ENCODE measurements at regions not wholly inside any gene's neighbourhood (a gene's known extent, or its start where the extent isn't known, plus 50 kb on each side); places are given as distances from the start of the nearest gene placed in this dataset.

DNA sequence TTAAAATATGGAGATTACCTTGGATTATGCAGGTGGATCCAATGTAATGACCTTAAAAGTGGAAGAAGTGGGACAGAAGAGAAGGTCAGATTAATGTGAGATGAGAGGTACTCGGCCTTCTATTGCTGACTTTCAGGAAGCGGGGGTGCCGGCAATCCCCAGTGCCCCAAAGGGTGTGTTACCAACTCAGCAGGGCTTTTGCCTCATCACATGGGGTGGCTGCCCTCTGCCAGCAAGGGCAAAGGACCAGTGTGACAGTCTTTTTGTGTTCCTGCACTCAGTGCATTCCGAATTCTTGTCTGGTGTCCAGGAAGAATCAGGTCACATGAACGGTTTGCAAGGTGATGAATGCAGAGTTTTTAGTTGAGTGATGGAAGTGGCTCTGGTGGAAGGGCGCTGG is 624.2 kb downstream of the COL12A1 start:
- TF ChIP-seq POLR2A (IDR thresholded peaks at IDR 0.05), result no peak
- no peak for TF ChIP-seq EP300 (IDR thresholded peaks at IDR 0.05; ENCODE audit: low read depth)
- no peak for TF ChIP-seq POLR2AphosphoS5 (IDR thresholded peaks at IDR 0.05)
- TF ChIP-seq CTCF (IDR thresholded peaks at IDR 0.05), result no peak
- intact Hi-C loops (cut with DNase I; ENCODE audit: low total_unique reads) (no loop called here), in situ Hi-C loops (cut with MboI; ENCODE audit: low pct_ligation_motif_present in 1 of 4, low pct_unique_long_range_greater_than_20kb in 1 of 4, low sequenced_read_pairs in 3 of 4) (no loop called here)
- Histone ChIP-seq H3K4me1 (peaks cover 0 to 4% (median 1%) of the 10 kb centered on the region in 4 donors), H3K27ac (no peak overlapping the region), H3K9me3 (no peaks in the 10 kb centered on the region), H3K4me3 (no peak overlapping the region), H3K27me3 (no peaks in the 10 kb centered on the region), H3K36me3 (no peaks in the 10 kb centered on the region)
- no peak for DNase-seq
- 88 to 96% methylated on average over 4 to 6 of the region's 6 CpGs for WGBS, 2 donors (ENCODE audit: low coverage in 1 of 2)

- H3K27me3 ChIP-seq, result no peaks in the 10 kb centered on the region
- H3K9me3 ChIP-seq, result no peaks in the 10 kb centered on the region
- intact Hi-C loops (cut with DNase I; ENCODE audit: low total_unique reads) (no loop called here), in situ Hi-C loops (cut with MboI; ENCODE audit: low pct_ligation_motif_present in 1 of 4, low pct_unique_long_range_greater_than_20kb in 1 of 4, low sequenced_read_pairs in 3 of 4) (no loop called here)
- no peaks in the 10 kb centered on the region for H3K36me3 ChIP-seq
- TF ChIP-seq EP300 (IDR thresholded peaks at IDR 0.05; ENCODE audit: low read depth) (no peak), POLR2A (IDR thresholded peaks at IDR 0.05) (no peak), CTCF (IDR thresholded peaks at IDR 0.05) (no peak), POLR2AphosphoS5 (IDR thresholded peaks at IDR 0.05) (no peak)
- H3K4me3 ChIP-seq, result no peak overlapping the region
- WGBS, 2 donors (ENCODE audit: low coverage in 1 of 2), result 55 to 56% methylated on average over 3 of the region's 3 CpGs
- H3K4me1 ChIP-seq, result peaks cover 0 to 4% (median 0%) of the 10 kb centered on the region in 4 donors
- DNase-seq, result no peak
- H3K27ac ChIP-seq, result no peak overlapping the region
These were observed 626.1 kb downstream of the COL12A1 start for GRCh38 chr6:74579794-74580193.

GRCh38 chr6:74579047-74579446 is 626.8 kb downstream of the COL12A1 start:
- DNase-seq, result no peak
- H3K9me3 ChIP-seq, result no peaks in the 10 kb centered on the region
- WGBS, 2 donors (ENCODE audit: low coverage in 1 of 2), result 60 to 68% methylated on average over 2 of the region's 2 CpGs
- in situ Hi-C loops (cut with MboI; ENCODE audit: low pct_ligation_motif_present in 1 of 4, low pct_unique_long_range_greater_than_20kb in 1 of 4, low sequenced_read_pairs in 3 of 4), result no loop called here
- H3K27me3 ChIP-seq, result no peaks in the 10 kb centered on the region
- H3K36me3 ChIP-seq, result no peaks in the 10 kb centered on the region
- intact Hi-C loops (cut with DNase I; ENCODE audit: low total_unique reads), result no loop called here
- TF ChIP-seq EP300 (IDR thresholded peaks at IDR 0.05; ENCODE audit: low read depth), result no peak
- no peak for TF ChIP-seq POLR2A (IDR thresholded peaks at IDR 0.05)
- no peak for TF ChIP-seq CTCF (IDR thresholded peaks at IDR 0.05)
- no peak for TF ChIP-seq POLR2AphosphoS5 (IDR thresholded peaks at IDR 0.05)
- H3K27ac ChIP-seq, result no peak overlapping the region
- H3K4me3 ChIP-seq, result no peak overlapping the region
- peaks cover 0 to 4% (median 0%) of the 10 kb centered on the region in 4 donors for H3K4me1 ChIP-seq

DNA sequence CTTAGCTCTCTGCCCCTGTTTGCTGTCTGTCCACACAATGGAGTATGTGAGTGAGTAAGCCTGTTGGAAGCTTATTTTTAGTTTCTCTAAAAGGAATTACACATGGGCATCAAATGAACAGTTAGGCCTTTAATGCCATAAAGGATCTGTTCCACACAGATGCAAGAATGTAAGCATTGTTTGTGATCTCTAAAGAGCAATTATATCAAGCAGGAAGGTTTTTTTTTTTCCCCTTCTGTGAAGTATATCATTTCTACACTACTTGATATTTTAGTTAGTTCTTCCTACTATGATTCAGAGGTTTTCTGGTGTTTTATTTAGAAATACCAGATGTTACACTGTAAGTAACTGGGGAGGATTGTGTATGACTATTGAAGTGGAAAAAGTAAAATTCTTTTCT is 627.5 kb downstream of the COL12A1 start:
- peak overlapping the region in 1 of 4 donors; percentile 20 for H3K27ac ChIP-seq
- H3K36me3 ChIP-seq, result no peaks in the 10 kb centered on the region
- in situ Hi-C loops (cut with MboI; ENCODE audit: low pct_ligation_motif_present in 1 of 4, low pct_unique_long_range_greater_than_20kb in 1 of 4, low sequenced_read_pairs in 3 of 4), result no loop called here
- no peaks in the 10 kb centered on the region for H3K27me3 ChIP-seq
- no peak for DNase-seq
- H3K4me3 ChIP-seq, result no peak overlapping the region
- TF ChIP-seq POLR2A (IDR thresholded peaks at IDR 0.05) (no peak), EP300 (IDR thresholded peaks at IDR 0.05; ENCODE audit: low read depth) (no peak)
- no peaks in the 10 kb centered on the region for H3K9me3 ChIP-seq
- intact Hi-C loops (cut with DNase I; ENCODE audit: low total_unique reads), result no loop called here
- peaks cover 0 to 4% (median 0%) of the 10 kb centered on the region in 4 donors for H3K4me1 ChIP-seq

- DNase-seq, result no peak
- in situ Hi-C loops (cut with MboI; ENCODE audit: low pct_ligation_motif_present in 1 of 4, low pct_unique_long_range_greater_than_20kb in 1 of 4, low sequenced_read_pairs in 3 of 4) (no loop called here), intact Hi-C loops (cut with DNase I; ENCODE audit: low total_unique reads) (no loop called here)
- TF ChIP-seq POLR2A (IDR thresholded peaks at IDR 0.05) (no peak), CTCF (IDR thresholded peaks at IDR 0.05) (no peak), POLR2AphosphoS5 (IDR thresholded peaks at IDR 0.05) (no peak), EP300 (IDR thresholded peaks at IDR 0.05; ENCODE audit: low read depth) (no peak)
- no peak overlapping the region for H3K4me3 ChIP-seq
- no peak overlapping the region for H3K27ac ChIP-seq
- H3K4me1 ChIP-seq, result peaks cover 0 to 4% (median 0%) of the 10 kb centered on the region in 4 donors
- no peaks in the 10 kb centered on the region for H3K9me3 ChIP-seq
- H3K27me3 ChIP-seq, result no peaks in the 10 kb centered on the region
- no peaks in the 10 kb centered on the region for H3K36me3 ChIP-seq
These were observed 628.2 kb downstream of the COL12A1 start for GRCh38 chr6:74577619-74578018.

All from transverse colon (tissue), 4 donors.